ENCODE measurements at regions not wholly inside any gene's neighbourhood (a gene's known extent, or its start where the extent isn't known, plus 50 kb on each side); places are given as distances from the start of the nearest gene placed in this dataset.

DNA sequence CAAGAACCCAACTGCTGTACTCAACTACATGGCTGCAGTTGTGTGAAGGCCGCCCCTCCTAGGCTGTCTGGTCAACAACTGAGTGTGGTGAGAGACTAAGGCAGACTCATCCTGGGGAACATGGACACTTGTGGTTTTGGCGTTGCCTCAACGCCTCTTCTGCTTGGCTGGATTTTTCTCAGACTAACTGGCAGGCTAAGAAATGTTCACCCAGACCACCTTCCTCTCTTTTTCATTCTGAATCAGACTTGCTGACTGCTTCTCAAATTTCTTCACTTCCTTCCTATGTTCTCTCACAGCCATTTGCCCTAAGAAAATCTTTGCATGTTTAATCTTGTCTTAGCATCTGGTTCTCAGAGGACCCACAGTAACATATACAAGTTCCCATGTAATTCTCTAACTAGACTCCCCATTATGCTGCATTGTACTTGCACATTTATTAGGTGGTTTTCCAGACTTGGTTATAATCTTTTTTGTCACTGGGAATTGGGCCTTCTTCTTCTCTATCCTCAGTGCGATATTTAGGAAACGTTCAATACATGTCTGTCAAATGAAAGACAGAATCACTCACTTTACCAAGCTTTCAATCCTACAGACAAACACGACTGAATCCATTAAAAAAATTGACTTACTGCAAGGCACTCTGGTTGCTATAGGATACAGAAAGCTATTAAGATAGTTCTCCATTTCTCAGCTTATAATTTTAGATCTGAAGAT, 327.6 kb downstream of the CCER1 start:
- no peak for ATAC-seq
- no peak for DNase-seq
- H3K4me1 ChIP-seq (ENCODE audit: low read depth): no peaks in the 10 kb centered on the region
- no peaks in the 10 kb centered on the region for H3K9me3 ChIP-seq
- H3K36me3 ChIP-seq (ENCODE audit: low read depth): no peaks in the 10 kb centered on the region
- H3K4me3 ChIP-seq: no peak overlapping the region
- TF ChIP-seq, protein P1, sequence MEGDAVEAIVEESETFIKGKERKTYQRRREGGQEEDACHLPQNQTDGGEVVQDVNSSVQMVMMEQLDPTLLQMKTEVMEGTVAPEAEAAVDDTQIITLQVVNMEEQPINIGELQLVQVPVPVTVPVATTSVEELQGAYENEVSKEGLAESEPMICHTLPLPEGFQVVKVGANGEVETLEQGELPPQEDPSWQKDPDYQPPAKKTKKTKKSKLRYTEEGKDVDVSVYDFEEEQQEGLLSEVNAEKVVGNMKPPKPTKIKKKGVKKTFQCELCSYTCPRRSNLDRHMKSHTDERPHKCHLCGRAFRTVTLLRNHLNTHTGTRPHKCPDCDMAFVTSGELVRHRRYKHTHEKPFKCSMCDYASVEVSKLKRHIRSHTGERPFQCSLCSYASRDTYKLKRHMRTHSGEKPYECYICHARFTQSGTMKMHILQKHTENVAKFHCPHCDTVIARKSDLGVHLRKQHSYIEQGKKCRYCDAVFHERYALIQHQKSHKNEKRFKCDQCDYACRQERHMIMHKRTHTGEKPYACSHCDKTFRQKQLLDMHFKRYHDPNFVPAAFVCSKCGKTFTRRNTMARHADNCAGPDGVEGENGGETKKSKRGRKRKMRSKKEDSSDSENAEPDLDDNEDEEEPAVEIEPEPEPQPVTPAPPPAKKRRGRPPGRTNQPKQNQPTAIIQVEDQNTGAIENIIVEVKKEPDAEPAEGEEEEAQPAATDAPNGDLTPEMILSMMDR (IDR thresholded peaks at IDR 0.05): no peak
- intact Hi-C loops (cut with DNase I, micrococcal nuclease): no loop called here

DNA sequence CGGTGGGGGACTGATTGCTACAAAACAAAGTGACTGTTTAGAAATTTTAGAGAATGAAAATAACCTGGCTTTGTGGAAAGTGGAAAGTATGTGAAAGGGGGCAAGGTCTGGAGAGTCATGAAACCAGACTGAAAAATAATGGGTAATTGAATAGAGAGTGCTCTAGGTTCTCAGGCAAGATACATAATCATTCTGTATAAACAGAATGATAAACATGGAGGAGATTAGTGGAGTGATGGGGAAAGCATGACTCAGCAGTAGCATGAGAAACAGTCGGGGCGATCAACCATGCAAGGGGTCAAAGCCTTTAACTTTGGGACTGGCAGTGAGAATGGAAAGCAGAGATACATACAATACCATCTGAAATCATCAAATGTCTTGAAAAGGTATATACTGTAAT, 332.5 kb downstream of the CCER1 start:
- ATAC-seq (no peak), DNase-seq (no peak)
- Histone ChIP-seq H3K9me3 (no peaks in the 10 kb centered on the region), H3K36me3 (ENCODE audit: low read depth) (no peaks in the 10 kb centered on the region), H3K4me1 (ENCODE audit: low read depth) (no peaks in the 10 kb centered on the region), H3K4me3 (no peak overlapping the region)
- TF ChIP-seq, protein P1 (IDR thresholded peaks at IDR 0.05): no peak
- intact Hi-C loops (cut with DNase I, micrococcal nuclease): no loop called here

DNA sequence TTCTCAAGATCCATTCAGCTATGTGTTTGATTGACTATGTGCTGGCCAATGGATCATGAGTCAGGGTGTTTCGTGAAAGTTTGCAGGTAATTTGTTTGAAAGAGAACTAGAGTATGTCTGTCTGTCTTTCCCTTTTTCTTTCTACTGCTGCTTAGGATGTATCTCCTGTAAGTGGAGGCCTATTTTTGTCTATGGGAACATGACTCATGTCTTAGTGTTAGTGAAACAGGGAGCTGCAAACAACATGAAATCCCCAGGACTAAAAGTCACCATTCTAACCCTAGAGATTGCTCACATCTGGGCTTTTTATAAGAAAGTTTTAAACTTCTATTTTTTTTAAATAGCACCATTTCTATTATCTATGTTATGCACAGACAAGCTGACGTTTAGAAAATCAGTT, 333.0 kb downstream of the CCER1 start:
- intact Hi-C loops (cut with DNase I, micrococcal nuclease): no loop called here
- H3K4me1 ChIP-seq (ENCODE audit: low read depth): no peaks in the 10 kb centered on the region
- H3K4me3 ChIP-seq: no peak overlapping the region
- TF ChIP-seq, protein P1 (IDR thresholded peaks at IDR 0.05): no peak
- no peak for ATAC-seq
- H3K9me3 ChIP-seq: no peaks in the 10 kb centered on the region
- no peak for DNase-seq
- no peaks in the 10 kb centered on the region for H3K36me3 ChIP-seq (ENCODE audit: low read depth)

DNA sequence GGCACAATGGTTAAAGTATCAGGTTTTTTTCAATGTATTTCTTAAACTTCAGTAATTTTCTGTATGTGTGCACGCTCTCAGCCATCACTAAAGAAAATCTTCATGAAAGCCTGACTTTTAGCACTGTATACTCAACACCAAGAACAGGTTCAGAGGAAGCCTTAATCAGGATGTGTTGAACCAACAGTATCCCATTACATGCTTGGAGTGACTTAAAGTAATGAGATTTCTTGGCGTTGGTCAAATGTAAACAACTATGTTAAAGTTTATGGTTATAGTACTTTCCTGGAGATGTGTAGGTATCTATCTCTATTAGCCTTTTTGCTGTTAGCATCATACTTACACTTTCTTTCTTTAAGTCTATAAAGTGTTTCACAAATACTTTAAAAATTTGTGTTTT, 335.0 kb downstream of the CCER1 start:
- DNase-seq: no peak
- TF ChIP-seq, protein P1 (IDR thresholded peaks at IDR 0.05): no peak
- no peak for ATAC-seq
- no peak overlapping the region for H3K4me3 ChIP-seq
- H3K4me1 ChIP-seq (ENCODE audit: low read depth): no peaks in the 10 kb centered on the region
- intact Hi-C loops (cut with DNase I, micrococcal nuclease): no loop called here
- H3K9me3 ChIP-seq: no peaks in the 10 kb centered on the region
- no peaks in the 10 kb centered on the region for H3K36me3 ChIP-seq (ENCODE audit: low read depth)

DNA sequence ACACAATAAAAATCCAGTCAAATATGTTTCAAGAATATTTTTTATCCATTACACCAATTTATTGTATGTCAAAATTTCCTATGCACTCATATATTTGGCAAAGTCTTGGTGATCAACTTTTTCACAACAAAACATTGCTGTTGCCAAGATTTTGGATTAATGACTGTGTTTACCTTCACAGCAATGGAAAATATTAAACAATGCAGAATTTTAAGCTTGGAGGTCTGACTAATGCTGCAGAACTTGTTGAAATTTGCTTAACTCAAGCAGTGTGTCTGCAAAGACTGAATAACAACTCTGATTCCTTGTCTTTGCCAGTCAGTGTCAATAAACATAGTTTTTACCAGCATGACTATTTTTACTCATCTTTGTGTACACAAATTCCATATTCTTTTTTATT, 336.4 kb downstream of the CCER1 start:
- H3K4me3 ChIP-seq: no peak overlapping the region
- ATAC-seq: no peak
- H3K9me3 ChIP-seq: no peaks in the 10 kb centered on the region
- no peaks in the 10 kb centered on the region for H3K36me3 ChIP-seq (ENCODE audit: low read depth)
- intact Hi-C loops (cut with DNase I, micrococcal nuclease): no loop called here
- TF ChIP-seq, protein P1 (IDR thresholded peaks at IDR 0.05): no peak
- DNase-seq: no peak
- no peaks in the 10 kb centered on the region for H3K4me1 ChIP-seq (ENCODE audit: low read depth)

DNA sequence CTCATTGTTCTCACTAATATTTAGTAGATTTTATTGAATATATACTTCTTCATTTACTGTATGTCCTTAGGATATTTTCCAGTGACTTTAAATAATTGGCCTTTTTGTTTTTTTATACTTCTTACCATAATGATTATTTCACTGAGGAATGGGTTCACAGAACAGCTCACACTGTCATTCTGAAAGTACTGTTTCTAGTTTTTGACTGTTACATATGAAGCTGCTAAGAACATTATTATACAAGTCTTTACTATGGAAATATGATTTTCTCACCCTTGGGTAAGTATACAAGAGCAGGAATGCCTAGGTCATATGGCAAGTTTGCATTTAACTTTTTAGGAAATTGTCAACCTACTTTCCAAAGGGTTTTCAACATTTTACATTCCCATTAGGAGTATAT, 343.1 kb downstream of the CCER1 start:
- no peak for ATAC-seq
- no peak for DNase-seq
- H3K9me3 ChIP-seq: no peaks in the 10 kb centered on the region
- TF ChIP-seq, protein P1 (IDR thresholded peaks at IDR 0.05): no peak
- H3K4me3 ChIP-seq: no peak overlapping the region
- no peaks in the 10 kb centered on the region for H3K4me1 ChIP-seq (ENCODE audit: low read depth)
- intact Hi-C loops (cut with DNase I, micrococcal nuclease): no loop called here
- H3K36me3 ChIP-seq (ENCODE audit: low read depth): no peaks in the 10 kb centered on the region

All from mucosa of descending colon (tissue), 3 donors.